SK-N-SH (cell line): ENCODE measurements at regions not wholly inside any gene's neighbourhood (a gene's known extent, or its start where the extent isn't known, plus 50 kb on each side); places are given as distances from the start of the nearest gene placed in this dataset.

Source experiments
- CTCF ChIA-PET: fragments of 300-600, 350-600 bp; formaldehyde crosslinking; extraction: SDS; loops from one replicate; lab custom pipeline; 2021; lab: Yijun Ruan, JAX
- POLR2A ChIA-PET: fragments of 350-600 bp; sonication (Branson Sonifier 250); formaldehyde crosslinking; extraction: SDS; loops from one replicate; lab custom pipeline; 2020; ENCODE audit warnings: antibody characterized with exemption, inconsistent platforms; lab: Yijun Ruan, JAX
- DNase-seq: peaks from one replicate; pipeline ENCODE4 v3.0.0; 2012
- H2AFZ ChIP-seq: fragments of 200-600 bp; sonication (generic); 2 replicates; pipeline ENCODE4 v1.8.1; 2016; ENCODE audit warnings: antibody characterized with exemption, mild to moderate bottlenecking, low read depth
- H3F3A ChIP-seq: fragments of 200-600 bp; sonication (generic); replicated peaks from 2 replicates; pipeline ENCODE3; 2016; ENCODE audit warnings: antibody characterized with exemption, mild to moderate bottlenecking; ENCODE audit not compliant: insufficient read depth
- H3K27ac ChIP-seq, 2 experiments: fragments of 200-500 bp in 1 of 2; fragments of 200-600 bp in 1 of 2; sonication (Bioruptor generic) in 1 of 2; sonication (generic), shearing (Covaris generic) in 1 of 2; 2 replicates each; pipeline versions ENCODE4 v1.5.1 to v1.6.1; 2014 to 2016; ENCODE audit warnings: low read depth in 2 of 2, inconsistent platforms in 1 of 2, low read length in 1 of 2, mild to moderate bottlenecking in 1 of 2, mixed read lengths in 1 of 2
- H3K27me3 ChIP-seq: fragments of 200-600 bp; sonication (generic), shearing (Covaris generic); 2 replicates; pipeline ENCODE4 v1.6.1; 2016; ENCODE audit warnings: mixed run types; ENCODE audit not compliant: insufficient read depth
- H3K36me3 ChIP-seq, 2 experiments: fragments of 200-500 bp in 1 of 2; fragments of 200-600 bp in 1 of 2; sonication (Bioruptor generic) in 1 of 2; sonication (generic) in 1 of 2; replicated peaks in 1 of 2; 2 replicates each; pipeline versions ENCODE3 to v1.5.1; 2014 to 2016; ENCODE audit warnings: low read length in 1 of 2, mild to moderate bottlenecking in 1 of 2; ENCODE audit not compliant: insufficient read depth in 2 of 2, control insufficient read depth in 1 of 2
- H3K4me1 ChIP-seq, 2 experiments: fragments of 200-500 bp in 1 of 2; fragments of 200-600 bp in 1 of 2; sonication (Bioruptor generic) in 1 of 2; sonication (generic), shearing (Covaris generic) in 1 of 2; 2 replicates each; pipeline versions ENCODE4 v1.5.1 to v1.6.1; 2014 to 2016; ENCODE audit warnings: low read depth in 1 of 2, low read length in 1 of 2, mixed run types in 1 of 2; ENCODE audit not compliant: insufficient read depth in 2 of 2, control insufficient read depth in 1 of 2
- H3K4me2 ChIP-seq: fragments of 200-600 bp; sonication (generic), shearing (Covaris generic); 2 replicates; pipeline ENCODE4 v1.6.1; 2017; ENCODE audit warnings: mixed run types
- H3K4me3 ChIP-seq, 2 experiments: fragments of 200-500 bp in 1 of 2; fragments of 200-600 bp in 1 of 2; sonication (Bioruptor generic) in 1 of 2; sonication (generic), shearing (Covaris generic) in 1 of 2; 2 replicates each; pipeline versions ENCODE4 v1.5.1 to v1.8.1; 2014 to 2016; ENCODE audit warnings: low read depth in 2 of 2, inconsistent platforms in 1 of 2, low read length in 1 of 2, mild to moderate bottlenecking in 1 of 2, mixed read lengths in 1 of 2, moderate library complexity in 1 of 2
- H3K79me2 ChIP-seq: fragments of 200-600 bp; sonication (generic); 2 replicates; pipeline ENCODE4 v1.8.1; 2017; ENCODE audit warnings: mild to moderate bottlenecking; ENCODE audit not compliant: insufficient read depth
- H3K9ac ChIP-seq: fragments of 200-600 bp; sonication (generic); 2 replicates; pipeline ENCODE4 v1.6.1; 2017; ENCODE audit warnings: mixed run types
- H3K9me2 ChIP-seq: fragments of 200-600 bp; sonication (generic); 2 replicates; pipeline ENCODE4 v1.6.1; 2017; ENCODE audit warnings: mixed run types
- H3K9me3 ChIP-seq: fragments of 200-600 bp; sonication (generic); 2 replicates; pipeline ENCODE4 v1.6.1; 2017; ENCODE audit warnings: mixed run types, mild to moderate bottlenecking, moderate library complexity
- H4K20me1 ChIP-seq: fragments of 200-600 bp; sonication (generic); 2 replicates; pipeline ENCODE4 v1.6.1; 2017; ENCODE audit warnings: mild to moderate bottlenecking, mixed run types; ENCODE audit not compliant: insufficient read depth
- CHD2 ChIP-seq: fragments of 150-350 bp; IDR thresholded peaks from 2 replicates; pipeline ENCODE4 v1.6.1; 2018; ENCODE audit warnings: low read length; ENCODE audit not compliant: partially characterized antibody
- CTCF ChIP-seq: fragments of 200-600 bp; sonication (generic); IDR thresholded peaks from 2 replicates; pipeline ENCODE4 v1.6.1; 2017; ENCODE audit warnings: antibody characterized with exemption, mild to moderate bottlenecking, moderate library complexity
- FOXJ3 ChIP-seq: sonication (generic); formaldehyde crosslinking; IDR thresholded peaks from 2 replicates; pipeline ENCODE4 v1.5.1; 2020; ENCODE audit warnings: mild to moderate bottlenecking, missing genetic modification reagents
- GABPA ChIP-seq: IDR thresholded peaks from 2 replicates; pipeline ENCODE4 v1.4.0; 2012; ENCODE audit warnings: low read depth, mild to moderate bottlenecking
- JUND ChIP-seq: IDR thresholded peaks from 2 replicates; pipeline ENCODE4 v1.4.0; 2012
- MXI1 ChIP-seq: IDR thresholded peaks from 2 replicates; pipeline ENCODE4 v1.6.1; 2012; ENCODE audit warnings: mild to moderate bottlenecking, low read depth, low read length, improper control_type of control experiment
- NFIC ChIP-seq: IDR thresholded peaks from 2 replicates; pipeline ENCODE4 v1.4.0; 2012; ENCODE audit warnings: borderline replicate concordance
- NRF1 ChIP-seq: IDR thresholded peaks from 2 replicates; pipeline ENCODE4 v1.6.1; 2012; ENCODE audit warnings: low read depth, mild to moderate bottlenecking, low read length
- POLR2AphosphoS5 ChIP-seq: IDR thresholded peaks from 2 replicates; pipeline ENCODE4 v1.6.1; 2012; ENCODE audit warnings: low read depth, low read length
- RAD21 ChIP-seq: IDR thresholded peaks from 2 replicates; pipeline ENCODE4 v1.6.1; 2012; ENCODE audit warnings: mild to moderate bottlenecking, low read length
- RCOR1 ChIP-seq: fragments of 150-350 bp; IDR thresholded peaks from 2 replicates; pipeline ENCODE4 v1.6.1; 2017; ENCODE audit warnings: antibody characterized with exemption, low read length
- RFX5 ChIP-seq: IDR thresholded peaks from 2 replicates; pipeline ENCODE4 v1.6.1; 2012; ENCODE audit warnings: mild to moderate bottlenecking, improper control_type of control experiment, low read length
- RXRA ChIP-seq: IDR thresholded peaks from 2 replicates; pipeline ENCODE4 v1.4.0; 2012; ENCODE audit warnings: low read depth, mild to moderate bottlenecking, borderline replicate concordance
- SIN3A ChIP-seq: IDR thresholded peaks from 2 replicates; pipeline ENCODE4 v1.6.1; 2012; ENCODE audit warnings: low read depth, mild to moderate bottlenecking, low read length, moderate library complexity, borderline replicate concordance
- TCF12 ChIP-seq: IDR thresholded peaks from 2 replicates; pipeline ENCODE4 v1.4.0; 2012
- TEAD4 ChIP-seq: IDR thresholded peaks from 2 replicates; pipeline ENCODE4 v1.4.0; 2012; ENCODE audit warnings: mild to moderate bottlenecking, borderline replicate concordance; ENCODE audit not compliant: insufficient read depth
- USF2 ChIP-seq: fragments of 150-350 bp; IDR thresholded peaks from 2 replicates; pipeline ENCODE4 v1.6.1; 2017; ENCODE audit warnings: antibody characterized with exemption, low read length, low read depth, borderline replicate concordance
- WGBS: methylation state at CpG from one replicate; pipeline ENCODE4 v1.1.6; 2017; ENCODE audit warnings: low lambda C conversion rate; 5-methylcytosine and 5-hydroxymethylcytosine counted together
- TF ChIP-seq, protein P1 (sequence below): fragments of 150-350 bp; IDR thresholded peaks from 2 replicates; pipeline ENCODE4 v1.6.1; 2016; ENCODE audit warnings: mild to moderate bottlenecking, low read depth, low read length
- TF ChIP-seq, protein P2 (sequence below): IDR thresholded peaks from 2 replicates; pipeline ENCODE4 v1.4.0; 2012; ENCODE audit warnings: low read depth
- TF ChIP-seq, protein P3 (sequence below): IDR thresholded peaks from 2 replicates; pipeline ENCODE4 v1.4.0; 2012; ENCODE audit warnings: low read depth, borderline replicate concordance

DNA sequence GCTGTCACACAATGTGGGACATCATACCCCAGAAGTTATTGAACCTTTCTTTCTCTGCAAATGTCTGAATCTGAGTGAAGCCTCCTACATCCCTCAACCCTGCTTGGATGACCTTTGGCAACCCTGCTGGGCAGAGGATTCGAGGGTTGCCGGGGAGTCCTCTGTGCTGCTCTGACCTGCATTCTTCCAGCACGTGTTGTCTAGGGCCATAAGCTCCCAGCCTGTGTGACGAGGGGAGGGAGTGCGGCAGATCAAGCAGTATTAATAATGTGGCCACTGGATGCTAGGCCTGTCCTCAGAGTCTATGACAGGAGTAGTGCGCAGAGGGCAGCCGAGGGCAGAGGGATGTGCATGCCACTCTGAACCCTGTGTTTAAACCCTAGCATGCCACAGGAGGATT is 58.8 kb downstream of the RPL37A start:
- WGBS, result 84% methylated on average over 6 of the region's 7 CpGs
- Histone ChIP-seq H3K9me2 (no peaks in the 10 kb centered on the region), H3K9ac (no peak overlapping the region), H3K79me2 (no peaks in the 10 kb centered on the region), H3K9me3 (no peaks in the 10 kb centered on the region), H3K4me1 (peaks cover 17 to 77% of the 10 kb centered on the region in 2 experiments; a peak in 3 of 4 replicates), H3K36me3 (no peaks in the 10 kb centered on the region), H3F3A (peaks cover 16% of the 10 kb centered on the region), H3K27ac (no peak overlapping the region), H3K4me2 (peak overlapping the region; percentile 34; the same call in 1 of the 2 replicates), H3K4me3 (no peak overlapping the region), H4K20me1 (no peaks in the 10 kb centered on the region), H2AFZ (no peak overlapping the region), H3K27me3 (no peaks in the 10 kb centered on the region)
- POLR2A ChIA-PET, result no interaction called here
- CTCF ChIA-PET, result interaction anchor here (0.9 kb wide), 1 partner anchor 9 kb away, joined by 3 read pairs; no protein-coding TSS in a partner anchor
- DNase-seq, result no peak
- TF ChIP-seq RXRA, result no peak
- TF ChIP-seq FOXJ3, result no peak
- no peak for TF ChIP-seq JUND
- no peak for TF ChIP-seq USF2
- no peak for TF ChIP-seq RAD21
- no peak for TF ChIP-seq NFIC
- TF ChIP-seq, protein P1, sequence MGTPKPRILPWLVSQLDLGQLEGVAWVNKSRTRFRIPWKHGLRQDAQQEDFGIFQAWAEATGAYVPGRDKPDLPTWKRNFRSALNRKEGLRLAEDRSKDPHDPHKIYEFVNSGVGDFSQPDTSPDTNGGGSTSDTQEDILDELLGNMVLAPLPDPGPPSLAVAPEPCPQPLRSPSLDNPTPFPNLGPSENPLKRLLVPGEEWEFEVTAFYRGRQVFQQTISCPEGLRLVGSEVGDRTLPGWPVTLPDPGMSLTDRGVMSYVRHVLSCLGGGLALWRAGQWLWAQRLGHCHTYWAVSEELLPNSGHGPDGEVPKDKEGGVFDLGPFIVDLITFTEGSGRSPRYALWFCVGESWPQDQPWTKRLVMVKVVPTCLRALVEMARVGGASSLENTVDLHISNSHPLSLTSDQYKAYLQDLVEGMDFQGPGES, result no peak
- no peak for TF ChIP-seq CHD2
- TF ChIP-seq TCF12, result no peak
- TF ChIP-seq NRF1, result no peak
- no peak for TF ChIP-seq CTCF
- TF ChIP-seq POLR2AphosphoS5, result no peak
- no peak for TF ChIP-seq SIN3A
- TF ChIP-seq, protein P2, sequence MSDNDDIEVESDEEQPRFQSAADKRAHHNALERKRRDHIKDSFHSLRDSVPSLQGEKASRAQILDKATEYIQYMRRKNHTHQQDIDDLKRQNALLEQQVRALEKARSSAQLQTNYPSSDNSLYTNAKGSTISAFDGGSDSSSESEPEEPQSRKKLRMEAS, result no peak
- no peak for TF ChIP-seq RCOR1
- TF ChIP-seq RFX5, result no peak
- TF ChIP-seq GABPA, result no peak
- TF ChIP-seq TEAD4, result no peak
- TF ChIP-seq, protein P3, sequence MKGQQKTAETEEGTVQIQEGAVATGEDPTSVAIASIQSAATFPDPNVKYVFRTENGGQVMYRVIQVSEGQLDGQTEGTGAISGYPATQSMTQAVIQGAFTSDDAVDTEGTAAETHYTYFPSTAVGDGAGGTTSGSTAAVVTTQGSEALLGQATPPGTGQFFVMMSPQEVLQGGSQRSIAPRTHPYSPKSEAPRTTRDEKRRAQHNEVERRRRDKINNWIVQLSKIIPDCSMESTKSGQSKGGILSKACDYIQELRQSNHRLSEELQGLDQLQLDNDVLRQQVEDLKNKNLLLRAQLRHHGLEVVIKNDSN, result no peak
- no peak for TF ChIP-seq MXI1
